ENCODE measurements at regions not wholly inside any gene's neighbourhood (a gene's known extent, or its start where the extent isn't known, plus 50 kb on each side); places are given as distances from the start of the nearest gene placed in this dataset.
"Not testable (repeated sequence)": the region's sequence is repeated elsewhere in the genome, so short reads cannot be mapped to it uniquely, and the experiment has no call there.

GRCh38 chr11:134976551-134976950 is 564.5 kb upstream of the B3GAT1 start:
- no peak for DNase-seq

- DNase-seq, result no peak
These were observed 563.9 kb upstream of the B3GAT1 start for GRCh38 chr11:134975866-134976376.

- DNase-seq, result no peak
These were observed 561.8 kb upstream of the B3GAT1 start for GRCh38 chr11:134973801-134974200.

- no peak for DNase-seq
These were observed 559.3 kb upstream of the B3GAT1 start for GRCh38 chr11:134971381-134971780.

GRCh38 chr11:134967746-134968145 is 555.7 kb upstream of the B3GAT1 start:
- DNase-seq, result no peak

GRCh38 chr11:134961386-134961785 is 549.3 kb upstream of the B3GAT1 start:
- DNase-seq, result not testable (repeated sequence)

GRCh38 chr11:134958870-134959269 is 546.8 kb upstream of the B3GAT1 start:
- no peak for DNase-seq

- no peak for DNase-seq
These were observed 546.2 kb upstream of the B3GAT1 start for GRCh38 chr11:134958336-134958640.

GRCh38 chr11:134957540-134958335 is 545.7 kb upstream of the B3GAT1 start:
- no peak for DNase-seq

- no peak for DNase-seq
These were observed 544.6 kb upstream of the B3GAT1 start for GRCh38 chr11:134956450-134957210.

GRCh38 chr11:134955970-134956369 is 543.9 kb upstream of the B3GAT1 start:
- DNase-seq, result not testable (repeated sequence)

GRCh38 chr11:134955281-134955680 is 543.2 kb upstream of the B3GAT1 start:
- DNase-seq, result no peak

GRCh38 chr11:134954456-134954855 is 542.4 kb upstream of the B3GAT1 start:
- DNase-seq, result not testable (repeated sequence)

GRCh38 chr11:134953417-134953970 is 541.5 kb upstream of the B3GAT1 start:
- not testable (repeated sequence) for DNase-seq

- no peak for DNase-seq
These were observed 539.3 kb upstream of the B3GAT1 start for GRCh38 chr11:134951305-134951700.

- DNase-seq, result no peak
These were observed 538.8 kb upstream of the B3GAT1 start for GRCh38 chr11:134950692-134951304.

- no peak for DNase-seq
These were observed 537.4 kb upstream of the B3GAT1 start for GRCh38 chr11:134949121-134950090.

GRCh38 chr11:134947556-134947955 is 535.5 kb upstream of the B3GAT1 start:
- no peak for DNase-seq

- DNase-seq, result no peak
These were observed 534.0 kb upstream of the B3GAT1 start for GRCh38 chr11:134945993-134946392.

- no peak for DNase-seq
These were observed 532.9 kb upstream of the B3GAT1 start for GRCh38 chr11:134944986-134945385.

GRCh38 chr11:134944131-134944530 is 532.1 kb upstream of the B3GAT1 start:
- no peak for DNase-seq

GRCh38 chr11:134943544-134943943 is 531.5 kb upstream of the B3GAT1 start:
- no peak for DNase-seq

All from activated CD4-positive, alpha-beta T cell treated with anti-CD3 and anti-CD28 coated beads for 1 hour (primary cell).